ENCODE measurements at regions not wholly inside any gene's neighbourhood (a gene's known extent, or its start where the extent isn't known, plus 50 kb on each side); places are given as distances from the start of the nearest gene placed in this dataset.

DNA sequence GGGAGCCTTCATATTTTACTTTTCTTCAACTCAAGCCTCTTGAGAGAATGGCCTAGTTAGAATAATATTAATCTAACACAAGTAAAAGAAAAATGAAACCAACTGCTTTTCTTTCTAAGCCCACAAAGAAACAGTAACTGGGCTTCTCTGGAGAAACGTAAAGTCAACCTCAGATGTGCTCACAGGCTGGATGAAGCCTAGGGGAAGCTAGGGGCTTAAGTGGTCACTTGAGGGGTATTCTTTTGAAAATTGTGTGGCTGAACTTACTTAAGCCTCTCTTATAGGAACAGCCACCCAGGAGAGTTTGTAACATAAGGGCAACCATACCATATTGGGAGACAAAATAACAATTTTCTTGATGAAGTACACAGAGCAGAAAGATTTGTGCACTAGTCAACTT is 279.0 kb downstream of the SPRY1 start:
- FAIRE-seq (no peak), DNase-seq (ENCODE audit: low read depth) (no peak)
- Mint-ChIP-seq H3K9me3 (ENCODE audit: unreplicated experiment) (peaks cover 2% of the 10 kb centered on the region), H3K4me1 (ENCODE audit: low read depth, unreplicated experiment) (no peaks in the 10 kb centered on the region), H3K27ac (ENCODE audit: unreplicated experiment) (no peak overlapping the region), H3K36me3 (ENCODE audit: low read depth, unreplicated experiment) (no peaks in the 10 kb centered on the region), H3K4me3 (ENCODE audit: unreplicated experiment) (no peak overlapping the region), H3K27me3 (ENCODE audit: low read depth, unreplicated experiment) (no peaks in the 10 kb centered on the region)
- H4K20me1 ChIP-seq (ENCODE audit: insufficient read depth, low read length), result no peaks in the 10 kb centered on the region
- no peaks in the 10 kb centered on the region for H3K79me2 ChIP-seq (ENCODE audit: insufficient read depth, low read length)
- H3K9ac ChIP-seq (ENCODE audit: low read length), result no peak overlapping the region
- no peaks in the 10 kb centered on the region for H3K27me3 ChIP-seq (ENCODE audit: insufficient read depth, low read length)
- H3K4me2 ChIP-seq (ENCODE audit: low read length), result no peak overlapping the region
- H3K36me3 ChIP-seq (ENCODE audit: insufficient read depth, low read length), result no peaks in the 10 kb centered on the region
- H3K4me1 ChIP-seq (ENCODE audit: insufficient read depth, low read length), result no peaks in the 10 kb centered on the region
- TF ChIP-seq EZH2 (IDR thresholded peaks at IDR 0.05; ENCODE audit: insufficient read depth, low read length) (no peak), CTCF (IDR thresholded peaks at IDR 0.05; ENCODE audit: insufficient read depth, low read depth, low read length) (no peak)
- no peak overlapping the region for H2AFZ ChIP-seq (ENCODE audit: low read depth, low read length)
- H3K9me3 ChIP-seq (ENCODE audit: insufficient read depth, low read depth, low read length), result no peaks in the 10 kb centered on the region
- no peak overlapping the region for H3K27ac ChIP-seq (ENCODE audit: low read depth, low read length)
- H3K4me3 ChIP-seq (ENCODE audit: insufficient read depth, low read depth, low read length), result no peak overlapping the region

DNA sequence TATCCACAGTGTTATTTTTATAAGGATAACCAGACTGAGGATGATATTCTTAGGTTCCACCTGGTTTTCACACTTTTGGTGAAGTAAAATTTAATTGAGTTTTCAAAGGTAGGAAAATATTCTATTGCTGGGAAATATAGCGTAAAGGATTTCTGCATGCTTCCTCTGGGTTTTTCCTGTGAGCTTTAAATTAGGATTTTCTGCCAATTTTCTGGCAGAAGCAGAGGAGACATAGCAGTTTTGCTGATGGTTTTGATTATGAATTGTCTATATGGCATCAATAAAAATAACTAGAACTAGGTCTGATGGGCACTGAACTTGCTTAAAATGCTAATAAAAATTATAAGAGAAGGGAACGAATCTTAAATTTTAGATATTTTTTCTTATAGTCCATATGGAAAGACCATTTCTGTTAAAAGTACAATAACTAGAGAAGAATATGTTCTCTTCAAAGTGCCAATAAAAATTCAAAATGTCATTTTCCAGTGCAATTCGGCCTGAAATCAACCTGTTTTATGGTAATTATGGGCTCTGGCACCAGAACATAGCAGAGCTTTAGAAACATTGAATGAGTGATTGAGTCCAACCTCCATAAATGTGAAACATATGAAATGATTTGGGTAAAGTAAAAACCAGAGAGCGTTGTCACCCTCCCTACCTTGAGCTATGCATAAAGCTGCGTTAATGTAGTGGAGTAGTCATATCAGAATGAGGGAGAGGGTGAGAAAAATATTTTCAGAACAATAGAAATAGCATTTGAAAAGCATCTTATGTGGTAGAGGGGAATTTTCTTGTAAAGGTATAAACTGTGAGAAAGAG is 279.7 kb downstream of the SPRY1 start:
- peaks cover 2% of the 10 kb centered on the region for H3K9me3 Mint-ChIP-seq (ENCODE audit: unreplicated experiment)
- H3K27ac Mint-ChIP-seq (ENCODE audit: unreplicated experiment), result no peak overlapping the region
- H3K27me3 ChIP-seq (ENCODE audit: insufficient read depth, low read length), result no peaks in the 10 kb centered on the region
- no peaks in the 10 kb centered on the region for H3K4me1 ChIP-seq (ENCODE audit: insufficient read depth, low read length)
- no peak overlapping the region for H3K27ac ChIP-seq (ENCODE audit: low read depth, low read length)
- no peaks in the 10 kb centered on the region for H3K36me3 ChIP-seq (ENCODE audit: insufficient read depth, low read length)
- no peaks in the 10 kb centered on the region for H3K4me1 Mint-ChIP-seq (ENCODE audit: low read depth, unreplicated experiment)
- H3K36me3 Mint-ChIP-seq (ENCODE audit: low read depth, unreplicated experiment), result no peaks in the 10 kb centered on the region
- H2AFZ ChIP-seq (ENCODE audit: low read depth, low read length), result no peak overlapping the region
- H3K79me2 ChIP-seq (ENCODE audit: insufficient read depth, low read length), result no peaks in the 10 kb centered on the region
- FAIRE-seq (no peak), DNase-seq (ENCODE audit: low read depth) (no peak)
- no peaks in the 10 kb centered on the region for H3K9me3 ChIP-seq (ENCODE audit: insufficient read depth, low read depth, low read length)
- no peak overlapping the region for H3K4me3 ChIP-seq (ENCODE audit: insufficient read depth, low read depth, low read length)
- H4K20me1 ChIP-seq (ENCODE audit: insufficient read depth, low read length), result no peaks in the 10 kb centered on the region
- no peak overlapping the region for H3K4me2 ChIP-seq (ENCODE audit: low read length)
- no peak overlapping the region for H3K4me3 Mint-ChIP-seq (ENCODE audit: unreplicated experiment)
- H3K9ac ChIP-seq (ENCODE audit: low read length), result no peak overlapping the region
- no peaks in the 10 kb centered on the region for H3K27me3 Mint-ChIP-seq (ENCODE audit: low read depth, unreplicated experiment)
- no peak for TF ChIP-seq EZH2 (IDR thresholded peaks at IDR 0.05; ENCODE audit: insufficient read depth, low read length)
- no peak for TF ChIP-seq CTCF (IDR thresholded peaks at IDR 0.05; ENCODE audit: insufficient read depth, low read depth, low read length)

DNA sequence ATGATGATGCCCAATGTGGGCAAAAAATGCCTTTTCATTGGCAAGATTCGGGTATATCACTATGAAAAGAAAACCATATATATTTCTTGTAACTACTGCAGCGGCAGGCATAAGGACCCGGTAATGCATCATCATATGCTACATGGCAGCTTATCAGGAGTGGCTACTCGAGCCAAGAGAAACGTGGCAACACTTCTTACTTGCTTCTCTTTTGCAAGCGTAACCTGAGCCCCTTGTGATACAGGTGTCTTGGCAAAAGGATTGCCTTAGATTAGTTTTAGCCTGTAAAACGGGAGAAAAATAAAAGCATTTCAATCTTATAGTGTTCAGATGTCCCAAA is 280.3 kb downstream of the SPRY1 start:
- DNase-seq (ENCODE audit: low read depth) (peak; percentile 20), FAIRE-seq (no peak)
- no peaks in the 10 kb centered on the region for H3K9me3 ChIP-seq (ENCODE audit: insufficient read depth, low read depth, low read length)
- H3K4me2 ChIP-seq (ENCODE audit: low read length), result no peak overlapping the region
- H3K36me3 Mint-ChIP-seq (ENCODE audit: low read depth, unreplicated experiment), result no peaks in the 10 kb centered on the region
- no peak overlapping the region for H3K27ac ChIP-seq (ENCODE audit: low read depth, low read length)
- H3K27me3 ChIP-seq (ENCODE audit: insufficient read depth, low read length), result no peaks in the 10 kb centered on the region
- no peaks in the 10 kb centered on the region for H3K4me1 Mint-ChIP-seq (ENCODE audit: low read depth, unreplicated experiment)
- H3K79me2 ChIP-seq (ENCODE audit: insufficient read depth, low read length), result no peaks in the 10 kb centered on the region
- H3K36me3 ChIP-seq (ENCODE audit: insufficient read depth, low read length), result no peaks in the 10 kb centered on the region
- H4K20me1 ChIP-seq (ENCODE audit: insufficient read depth, low read length), result no peaks in the 10 kb centered on the region
- H3K27ac Mint-ChIP-seq (ENCODE audit: unreplicated experiment), result no peak overlapping the region
- no peak overlapping the region for H3K9ac ChIP-seq (ENCODE audit: low read length)
- TF ChIP-seq EZH2 (IDR thresholded peaks at IDR 0.05; ENCODE audit: insufficient read depth, low read length), result no peak
- TF ChIP-seq CTCF (IDR thresholded peaks at IDR 0.05; ENCODE audit: insufficient read depth, low read depth, low read length), result no peak
- no peak overlapping the region for H3K4me3 Mint-ChIP-seq (ENCODE audit: unreplicated experiment)
- peaks cover 2% of the 10 kb centered on the region for H3K9me3 Mint-ChIP-seq (ENCODE audit: unreplicated experiment)
- H2AFZ ChIP-seq (ENCODE audit: low read depth, low read length), result no peak overlapping the region
- H3K4me3 ChIP-seq (ENCODE audit: insufficient read depth, low read depth, low read length), result no peak overlapping the region
- H3K4me1 ChIP-seq (ENCODE audit: insufficient read depth, low read length), result no peaks in the 10 kb centered on the region
- no peaks in the 10 kb centered on the region for H3K27me3 Mint-ChIP-seq (ENCODE audit: low read depth, unreplicated experiment)
